Activated naive CD8-positive, alpha-beta T cell (primary cell): ENCODE measurements at regions not wholly inside any gene's neighbourhood (a gene's known extent, or its start where the extent isn't known, plus 50 kb on each side); places are given as distances from the start of the nearest gene placed in this dataset.
"Not testable (repeated sequence)": the region's sequence is repeated elsewhere in the genome, so short reads cannot be mapped to it uniquely, and the experiment has no call there.

Experiments
- H3K27ac Mint-ChIP-seq: one replicate; pipeline ENCODE4 v1.8.0; 2021; ENCODE audit warnings: mixed read lengths
- H3K27me3 Mint-ChIP-seq: one replicate; pipeline ENCODE4 v1.8.0; 2021; ENCODE audit warnings: mixed read lengths
- H3K36me3 Mint-ChIP-seq: one replicate; pipeline ENCODE4 v1.8.0; 2021; ENCODE audit warnings: mixed read lengths
- H3K4me1 Mint-ChIP-seq: one replicate; pipeline ENCODE4 v1.8.0; 2021; ENCODE audit warnings: low read depth, mixed read lengths
- H3K4me3 Mint-ChIP-seq: one replicate; pipeline ENCODE4 v1.8.0; 2021; ENCODE audit warnings: mild to moderate bottlenecking, mixed read lengths
- H3K9me3 Mint-ChIP-seq: one replicate; pipeline ENCODE4 v1.8.0; 2021; ENCODE audit warnings: low read depth, mixed read lengths

DNA sequence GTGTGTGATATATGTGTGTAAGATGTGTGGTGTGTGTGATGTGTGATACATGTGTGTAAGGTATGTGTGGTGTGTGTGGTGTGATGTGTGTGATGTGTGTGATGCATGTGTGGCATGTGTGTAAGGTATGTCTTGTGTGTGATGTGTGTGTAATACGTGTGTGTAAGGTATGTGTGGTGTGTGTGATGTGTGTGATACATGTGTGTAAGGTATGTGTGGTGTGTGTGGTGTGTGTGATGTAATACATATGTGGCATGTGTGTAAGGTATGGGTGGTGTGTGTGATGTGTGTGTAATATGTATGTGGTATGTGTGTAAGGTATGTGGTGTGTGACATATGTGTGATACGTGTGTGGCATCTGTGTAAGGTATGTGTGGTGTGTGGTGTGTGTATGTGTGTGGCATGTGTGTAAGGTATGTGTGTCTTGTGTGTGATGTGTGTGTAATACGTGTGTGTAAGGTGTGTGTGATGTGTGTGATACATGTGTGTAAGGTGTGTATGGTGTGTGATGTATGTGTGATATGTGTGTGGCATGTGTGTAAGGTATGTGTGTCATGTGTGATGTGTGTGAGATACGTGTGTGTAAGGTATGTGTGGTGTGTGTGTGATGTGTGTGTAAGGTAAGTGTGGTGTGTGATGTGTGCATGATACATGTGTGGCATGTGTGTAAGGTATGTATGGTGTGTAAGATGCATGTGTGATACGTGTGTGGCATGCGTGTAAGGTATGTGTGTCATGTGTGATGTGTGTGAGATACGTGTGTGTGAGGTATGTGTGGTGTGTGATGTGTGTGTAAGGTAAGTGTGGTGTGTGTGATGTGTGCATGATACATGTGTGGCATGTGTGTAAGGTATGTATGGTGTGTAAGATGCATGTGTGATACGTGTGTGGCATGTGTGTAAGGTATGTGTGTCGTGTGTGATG lies 126.9 kb downstream of the COPS8 start:
- H3K27me3 Mint-ChIP-seq = peaks cover 11% of the 10 kb centered on the region
- H3K9me3 Mint-ChIP-seq, H3K4me3 Mint-ChIP-seq, H3K4me1 Mint-ChIP-seq, H3K36me3 Mint-ChIP-seq, H3K27ac Mint-ChIP-seq: not testable (repeated sequence)

DNA sequence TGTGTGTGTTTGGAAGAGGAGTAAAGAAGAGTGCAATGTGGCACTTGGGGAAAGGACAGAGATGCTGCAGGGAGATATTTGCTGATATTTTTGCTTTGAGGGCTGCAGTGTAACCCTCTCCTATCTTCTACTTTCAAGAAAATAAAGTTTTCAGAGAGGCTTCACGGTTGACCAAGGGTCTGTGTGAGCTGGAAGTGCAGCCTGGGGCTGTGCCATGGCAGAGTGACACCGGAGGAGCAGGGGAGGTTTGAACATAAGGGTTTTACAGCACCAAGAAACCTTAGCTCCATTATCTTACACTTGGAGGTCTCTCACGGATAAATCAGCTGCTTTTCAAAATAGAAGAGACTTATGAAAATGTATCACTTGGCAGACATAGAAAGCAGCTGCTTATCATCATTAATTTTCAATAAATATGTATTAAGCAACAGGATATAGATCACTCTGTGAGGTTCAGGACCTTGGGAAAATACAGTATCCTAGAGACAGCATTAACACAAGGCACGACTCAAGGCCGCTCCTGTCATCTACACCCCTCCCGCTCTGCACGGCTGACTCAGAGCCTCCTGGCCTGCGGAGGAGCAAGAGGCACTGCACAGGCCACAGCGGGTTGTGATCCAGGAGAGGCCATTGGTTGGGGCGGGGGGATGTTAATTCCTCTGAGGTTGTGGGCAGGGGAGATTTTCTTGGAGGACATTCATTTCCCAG lies 127.8 kb downstream of the COPS8 start:
- no peak overlapping the region for H3K4me3 Mint-ChIP-seq
- H3K27ac Mint-ChIP-seq = no peak overlapping the region
- H3K27me3 Mint-ChIP-seq = peaks cover 6% of the 10 kb centered on the region
- no peaks in the 10 kb centered on the region for H3K4me1 Mint-ChIP-seq
- H3K36me3 Mint-ChIP-seq = no peaks in the 10 kb centered on the region
- no peaks in the 10 kb centered on the region for H3K9me3 Mint-ChIP-seq

DNA sequence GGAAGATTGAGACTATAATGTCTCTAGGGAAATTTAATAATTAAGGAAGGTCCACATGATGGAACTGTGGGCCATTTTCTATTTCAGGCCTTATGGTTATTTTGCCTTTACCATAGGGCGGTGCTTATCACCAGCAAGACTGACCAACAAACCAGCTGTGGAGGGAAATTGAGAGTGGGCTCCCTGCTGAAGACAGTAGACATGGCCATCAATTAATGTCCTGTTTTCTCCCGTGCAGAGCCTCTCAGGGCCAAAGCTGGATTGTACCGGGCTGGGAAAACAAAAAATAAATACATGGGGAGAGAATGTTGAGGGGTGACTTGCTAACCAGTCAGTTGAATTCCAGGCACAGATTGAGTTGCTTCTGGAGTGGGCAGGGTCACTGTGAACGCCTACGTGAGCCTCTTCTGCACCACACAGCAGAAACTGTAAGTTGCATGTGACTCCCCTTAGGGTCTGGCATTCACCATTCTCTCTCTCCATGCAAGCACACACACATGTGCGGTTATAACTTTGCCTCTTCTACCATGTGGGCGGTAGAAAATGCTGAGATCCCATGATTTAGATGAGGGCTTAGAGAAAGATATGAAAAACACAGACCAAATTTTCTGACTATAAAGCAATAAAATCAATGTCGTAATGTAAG lies 128.5 kb downstream of the COPS8 start:
- Mint-ChIP-seq H3K4me1 (no peaks in the 10 kb centered on the region), H3K4me3 (no peak overlapping the region), H3K27ac (no peak overlapping the region), H3K27me3 (peaks cover 4% of the 10 kb centered on the region), H3K36me3 (no peaks in the 10 kb centered on the region), H3K9me3 (no peaks in the 10 kb centered on the region)

DNA sequence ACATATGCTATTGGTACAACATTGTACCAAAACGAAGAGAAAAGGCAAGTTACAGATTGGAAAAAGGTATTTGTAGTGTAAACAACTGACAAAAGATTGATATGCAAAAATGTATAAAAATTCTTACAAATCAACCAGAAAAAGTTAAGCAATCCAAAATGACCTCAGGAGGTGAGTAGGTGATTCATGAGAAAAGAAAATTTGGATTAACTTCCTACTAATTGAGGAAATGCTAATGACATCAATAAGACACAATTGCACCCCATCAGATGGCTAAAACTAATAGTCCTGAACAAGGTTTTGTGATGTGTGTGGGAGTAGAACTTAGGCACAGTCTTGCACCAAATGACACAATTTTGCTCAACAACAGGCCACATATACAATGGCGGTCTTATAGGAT lies 129.3 kb downstream of the COPS8 start:
- Mint-ChIP-seq H3K4me1 (no peaks in the 10 kb centered on the region), H3K36me3 (no peaks in the 10 kb centered on the region), H3K27ac (no peak overlapping the region), H3K27me3 (no peaks in the 10 kb centered on the region), H3K9me3 (no peaks in the 10 kb centered on the region), H3K4me3 (no peak overlapping the region)

DNA sequence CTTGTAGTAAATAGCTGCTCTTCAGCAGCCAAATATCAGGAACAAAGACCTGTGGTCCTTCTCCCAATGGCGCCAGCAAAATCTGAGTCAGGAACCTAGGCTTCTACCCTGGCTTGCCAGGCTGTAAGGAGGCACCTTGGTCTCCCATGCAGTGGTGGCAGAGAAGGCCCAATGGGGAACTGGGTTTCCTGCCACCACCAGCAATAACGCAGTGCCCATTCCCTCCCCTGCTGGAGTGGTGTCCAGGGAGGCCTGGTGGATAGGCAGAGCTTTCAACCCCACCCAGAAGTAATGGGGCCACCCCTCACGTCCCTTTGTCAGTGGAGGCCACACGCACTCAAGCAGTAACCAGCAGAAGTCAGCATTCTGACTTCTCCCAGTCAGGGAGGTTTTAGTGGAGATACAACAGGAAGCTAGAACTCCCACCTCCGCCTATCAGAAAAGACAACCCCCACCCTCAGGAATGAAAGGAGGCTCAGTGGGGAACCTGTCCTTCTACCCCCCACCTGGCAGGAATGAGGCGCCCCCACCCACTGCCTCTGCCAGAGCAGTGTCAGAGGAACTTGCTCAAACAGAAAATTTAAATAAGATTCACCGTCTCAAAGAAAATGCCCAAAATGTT lies 132.4 kb downstream of the COPS8 start:
- Mint-ChIP-seq H3K36me3 (no peaks in the 10 kb centered on the region), H3K27ac (no peak overlapping the region), H3K9me3 (no peaks in the 10 kb centered on the region), H3K27me3 (peaks cover 3% of the 10 kb centered on the region), H3K4me1 (no peaks in the 10 kb centered on the region), H3K4me3 (no peak overlapping the region)

DNA sequence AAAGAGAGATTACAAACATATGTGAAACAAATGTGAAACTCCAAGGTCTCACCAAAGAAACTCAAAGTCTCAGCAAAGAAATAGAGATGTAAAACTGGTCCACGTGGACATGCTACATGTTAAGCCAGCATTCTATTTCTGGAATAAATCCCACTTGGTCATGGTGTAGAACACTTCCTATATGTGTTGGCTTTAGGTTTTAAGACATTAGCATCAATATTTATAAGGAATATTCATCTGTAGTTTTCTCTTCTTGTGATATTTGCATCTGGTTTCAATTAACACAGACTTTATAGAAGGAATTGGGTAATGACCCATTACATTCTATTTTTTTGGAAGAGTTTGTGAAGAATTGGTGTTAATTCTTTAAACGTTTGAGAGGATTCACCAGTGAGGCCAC lies 133.1 kb downstream of the COPS8 start:
- Mint-ChIP-seq H3K4me1 (no peaks in the 10 kb centered on the region), H3K9me3 (no peaks in the 10 kb centered on the region), H3K36me3 (no peaks in the 10 kb centered on the region), H3K27me3 (peaks cover 3% of the 10 kb centered on the region), H3K27ac (no peak overlapping the region), H3K4me3 (no peak overlapping the region)

DNA sequence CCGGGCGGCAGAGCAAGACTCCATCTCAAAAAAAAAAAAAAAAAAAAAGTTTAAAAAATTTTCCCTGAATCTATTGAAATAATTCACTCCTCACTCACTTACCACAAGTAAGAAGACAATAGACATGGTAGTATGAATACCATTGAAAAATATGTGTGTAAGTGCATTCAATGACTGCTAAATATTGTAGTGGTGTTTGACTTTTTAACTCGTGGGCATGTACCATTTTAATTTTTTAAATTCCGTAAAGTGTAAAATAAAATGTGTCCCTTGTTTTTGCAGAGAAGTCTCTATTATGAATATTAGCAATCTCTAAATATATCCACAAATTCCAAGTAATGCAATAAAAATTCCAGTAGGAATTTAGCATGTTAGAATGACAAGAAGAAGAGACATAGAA lies 134.1 kb downstream of the COPS8 start:
- Mint-ChIP-seq H3K4me3 (no peak overlapping the region), H3K36me3 (no peaks in the 10 kb centered on the region), H3K4me1 (no peaks in the 10 kb centered on the region), H3K9me3 (no peaks in the 10 kb centered on the region), H3K27me3 (peaks cover 6% of the 10 kb centered on the region), H3K27ac (no peak overlapping the region)

DNA sequence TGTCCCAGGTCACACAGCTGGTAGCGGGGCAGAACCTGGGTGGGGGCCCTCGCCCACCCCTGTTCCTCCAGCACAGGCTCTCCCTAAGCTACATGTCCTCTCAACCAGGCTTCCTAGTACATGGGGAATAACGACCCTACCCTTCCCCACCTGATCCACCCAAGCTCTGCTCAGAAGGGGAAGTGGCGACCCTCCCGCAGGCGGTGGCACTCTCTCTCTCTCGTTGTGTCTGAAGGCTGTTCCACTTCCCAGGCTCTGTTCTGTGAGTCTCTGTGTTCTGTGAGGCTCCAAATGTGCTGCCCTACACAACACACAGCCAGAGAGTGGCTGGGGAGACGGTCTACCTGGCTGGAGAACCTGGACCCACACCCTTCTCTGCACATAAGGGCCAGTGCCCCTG lies 135.8 kb downstream of the COPS8 start:
- Mint-ChIP-seq H3K4me3 (no peak overlapping the region), H3K9me3 (no peaks in the 10 kb centered on the region), H3K27ac (no peak overlapping the region), H3K4me1 (no peaks in the 10 kb centered on the region), H3K36me3 (no peaks in the 10 kb centered on the region), H3K27me3 (peaks cover 8% of the 10 kb centered on the region)

DNA sequence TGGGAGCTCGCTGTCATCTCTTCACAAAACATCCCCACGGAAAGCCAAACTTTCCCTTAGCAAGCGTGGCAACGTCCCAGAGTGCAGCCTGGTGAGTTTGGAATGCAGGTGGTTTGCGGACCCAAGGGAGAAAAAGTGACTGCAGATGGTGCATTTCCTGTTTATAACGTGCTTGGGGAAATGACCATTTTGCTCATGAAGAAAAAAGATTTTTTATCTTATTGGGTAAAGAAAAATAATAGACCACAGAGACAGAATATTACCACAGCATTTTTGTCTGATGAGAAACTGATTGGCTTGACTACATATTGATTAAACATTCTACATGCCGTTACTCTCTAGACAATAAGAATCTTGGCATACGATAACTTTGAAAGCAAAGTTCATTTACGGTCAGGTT lies 136.5 kb downstream of the COPS8 start:
- H3K9me3 Mint-ChIP-seq = no peaks in the 10 kb centered on the region
- H3K27me3 Mint-ChIP-seq = peaks cover 8% of the 10 kb centered on the region
- no peak overlapping the region for H3K4me3 Mint-ChIP-seq
- no peak overlapping the region for H3K27ac Mint-ChIP-seq
- peaks cover 1% of the 10 kb centered on the region for H3K4me1 Mint-ChIP-seq
- no peaks in the 10 kb centered on the region for H3K36me3 Mint-ChIP-seq

DNA sequence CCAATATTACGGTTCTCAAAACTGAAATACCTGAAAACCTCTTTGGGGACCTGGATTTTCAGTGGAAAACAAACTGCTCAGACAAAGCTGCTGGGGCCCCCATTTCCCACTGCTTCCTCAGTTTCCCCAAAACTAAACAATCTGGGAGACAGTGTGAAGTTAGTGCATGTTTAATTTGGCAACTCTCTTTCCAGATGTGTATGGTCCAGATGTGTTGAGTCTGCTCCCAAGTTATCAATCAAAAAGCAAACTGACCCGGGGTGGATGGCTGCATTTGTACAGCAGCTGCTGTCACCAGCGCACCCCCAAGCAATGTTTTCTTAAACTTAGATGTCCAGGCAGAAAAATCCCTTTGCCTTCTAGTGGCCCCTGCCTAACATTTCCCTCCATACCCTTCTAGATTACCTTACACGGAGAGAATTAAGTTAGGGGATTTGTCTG lies 136.9 kb downstream of the COPS8 start:
- H3K4me3 Mint-ChIP-seq = no peak overlapping the region
- H3K27ac Mint-ChIP-seq = no peak overlapping the region
- peaks cover 8% of the 10 kb centered on the region for H3K27me3 Mint-ChIP-seq
- H3K36me3 Mint-ChIP-seq = no peaks in the 10 kb centered on the region
- no peaks in the 10 kb centered on the region for H3K9me3 Mint-ChIP-seq
- H3K4me1 Mint-ChIP-seq = peaks cover 4% of the 10 kb centered on the region

DNA sequence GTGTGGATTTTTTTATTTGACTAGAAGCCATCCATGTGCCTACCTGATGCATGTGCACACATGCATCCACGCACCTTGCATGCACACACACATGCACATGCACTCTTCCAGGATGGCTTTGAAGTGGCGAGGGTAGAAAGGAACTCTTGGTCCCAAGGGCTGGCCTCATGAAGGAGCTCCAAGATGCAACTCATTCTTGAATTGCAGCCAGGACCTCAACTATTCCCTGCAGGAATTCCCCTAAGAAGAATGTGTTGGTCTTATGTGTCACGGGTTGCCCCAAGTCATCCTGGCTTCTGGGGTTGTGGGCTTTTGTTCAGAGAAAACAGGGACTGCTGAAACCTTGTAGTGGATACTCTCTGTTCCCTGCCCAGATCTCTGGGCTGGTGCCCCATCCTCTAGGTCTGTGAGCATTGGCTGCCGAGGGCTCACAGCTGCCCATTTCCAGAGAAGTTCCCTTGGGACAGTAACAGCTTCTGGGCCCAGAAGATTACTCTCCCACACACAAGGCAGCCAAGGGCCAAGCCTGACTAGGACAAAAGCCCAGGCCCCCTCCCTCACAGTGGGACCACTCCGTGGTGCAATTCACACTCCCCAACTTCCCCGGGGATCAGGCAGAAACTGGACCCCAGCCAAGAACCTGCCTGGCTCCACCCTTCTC lies 137.6 kb downstream of the COPS8 start:
- Mint-ChIP-seq H3K36me3 (no peaks in the 10 kb centered on the region), H3K9me3 (no peaks in the 10 kb centered on the region)

DNA sequence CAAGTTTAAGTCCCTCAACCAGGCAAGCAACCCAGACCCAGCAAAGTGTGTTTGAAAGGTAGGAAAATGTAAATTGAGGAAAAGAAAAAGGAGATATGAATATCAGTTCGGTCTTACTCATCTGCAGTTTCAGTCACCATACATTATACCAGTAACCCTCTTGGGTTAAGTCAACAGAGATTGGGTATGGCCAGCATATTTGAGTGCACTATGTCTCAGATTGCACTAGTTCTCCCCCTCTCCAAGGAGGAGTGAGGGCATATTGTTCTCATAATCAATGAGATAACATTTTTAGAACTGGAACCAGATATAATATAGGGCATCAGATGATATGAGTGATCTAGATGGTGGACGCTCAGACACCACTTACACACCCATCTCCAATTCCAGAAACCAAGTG lies 141.5 kb downstream of the COPS8 start:
- Mint-ChIP-seq H3K4me1 (peaks cover 7% of the 10 kb centered on the region), H3K4me3 (no peak overlapping the region), H3K9me3 (no peaks in the 10 kb centered on the region), H3K27me3 (peaks cover 12% of the 10 kb centered on the region), H3K27ac (no peak overlapping the region), H3K36me3 (no peaks in the 10 kb centered on the region)

More for the DNA sequence above, 137.6 kb downstream of the COPS8 start:
- no peak overlapping the region for H3K4me3 Mint-ChIP-seq
- no peak overlapping the region for H3K27ac Mint-ChIP-seq
- peaks cover 7% of the 10 kb centered on the region for H3K4me1 Mint-ChIP-seq
- peaks cover 8% of the 10 kb centered on the region for H3K27me3 Mint-ChIP-seq

DNA sequence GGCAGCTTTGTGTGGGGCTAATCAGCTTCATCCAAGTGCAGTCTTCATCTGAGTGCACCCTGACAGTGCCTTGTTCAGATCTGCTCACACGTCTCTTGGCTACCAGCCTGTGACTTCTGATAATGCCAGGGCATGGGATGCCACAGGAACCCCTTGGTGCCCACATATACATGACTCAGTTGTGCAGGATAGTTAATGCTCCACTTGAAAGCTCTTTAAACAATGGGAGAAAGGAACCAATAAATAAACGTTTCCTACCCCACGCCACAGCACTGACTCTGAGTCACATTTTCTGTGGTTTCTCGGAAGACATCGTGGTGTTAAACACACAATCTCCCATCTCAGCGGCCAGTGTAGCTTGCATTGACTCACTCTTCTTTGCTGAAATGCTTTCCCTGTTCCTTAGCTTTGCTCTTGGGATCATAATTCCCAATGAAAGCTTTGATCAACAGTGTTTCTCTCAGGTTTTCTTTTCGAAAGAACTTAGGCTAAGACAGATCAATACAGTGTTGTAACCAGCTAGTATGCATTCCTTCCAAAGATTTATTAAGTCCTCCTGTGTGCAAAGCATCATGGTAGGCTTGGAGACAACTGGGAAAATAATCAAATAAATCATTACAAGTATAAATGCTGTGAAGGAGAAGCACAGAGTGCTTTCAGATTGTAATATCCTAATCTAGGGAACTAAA lies 142.0 kb downstream of the COPS8 start:
- Mint-ChIP-seq H3K4me1 (peaks cover 7% of the 10 kb centered on the region), H3K9me3 (no peaks in the 10 kb centered on the region), H3K27me3 (peaks cover 14% of the 10 kb centered on the region), H3K27ac (no peak overlapping the region), H3K4me3 (no peak overlapping the region), H3K36me3 (peaks cover 2% of the 10 kb centered on the region)

DNA sequence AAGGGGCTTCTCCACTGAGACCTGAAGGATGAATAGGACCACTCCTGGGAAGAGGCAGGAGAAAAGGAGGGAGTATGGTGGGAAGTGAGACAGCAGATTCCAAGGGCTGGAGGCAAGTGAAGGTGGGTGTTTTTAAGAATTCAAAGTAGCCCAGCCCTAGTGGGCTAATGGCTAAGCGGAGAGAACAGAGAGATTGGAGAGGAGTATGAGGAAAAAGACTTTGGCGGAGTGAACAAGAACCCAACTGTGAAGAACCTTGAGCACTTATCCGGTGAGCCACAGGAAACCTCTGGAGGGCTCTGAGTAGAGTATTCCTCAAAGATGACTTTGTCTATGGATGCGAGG lies 142.6 kb downstream of the COPS8 start:
- Mint-ChIP-seq H3K36me3 (peaks cover 2% of the 10 kb centered on the region), H3K27ac (no peak overlapping the region), H3K27me3 (peaks cover 14% of the 10 kb centered on the region), H3K4me1 (peaks cover 7% of the 10 kb centered on the region), H3K4me3 (no peak overlapping the region), H3K9me3 (no peaks in the 10 kb centered on the region)
